GM20000 (cell line): ENCODE measurements at regions not wholly inside any gene's neighbourhood (a gene's known extent, or its start where the extent isn't known, plus 50 kb on each side); places are given as distances from the start of the nearest gene placed in this dataset.

Source experiments
- DNase-seq: peaks from one replicate; pipeline ENCODE4 v3.0.0; 2012; ENCODE audit warnings: low spot score
- TF ChIP-seq, protein P1 (sequence below): IDR thresholded peaks from 2 replicates; pipeline ENCODE4 v1.5.1; 2012; ENCODE audit warnings: mild to moderate bottlenecking, control low read depth; ENCODE audit errors: extremely low read depth, missing control alignments

DNA sequence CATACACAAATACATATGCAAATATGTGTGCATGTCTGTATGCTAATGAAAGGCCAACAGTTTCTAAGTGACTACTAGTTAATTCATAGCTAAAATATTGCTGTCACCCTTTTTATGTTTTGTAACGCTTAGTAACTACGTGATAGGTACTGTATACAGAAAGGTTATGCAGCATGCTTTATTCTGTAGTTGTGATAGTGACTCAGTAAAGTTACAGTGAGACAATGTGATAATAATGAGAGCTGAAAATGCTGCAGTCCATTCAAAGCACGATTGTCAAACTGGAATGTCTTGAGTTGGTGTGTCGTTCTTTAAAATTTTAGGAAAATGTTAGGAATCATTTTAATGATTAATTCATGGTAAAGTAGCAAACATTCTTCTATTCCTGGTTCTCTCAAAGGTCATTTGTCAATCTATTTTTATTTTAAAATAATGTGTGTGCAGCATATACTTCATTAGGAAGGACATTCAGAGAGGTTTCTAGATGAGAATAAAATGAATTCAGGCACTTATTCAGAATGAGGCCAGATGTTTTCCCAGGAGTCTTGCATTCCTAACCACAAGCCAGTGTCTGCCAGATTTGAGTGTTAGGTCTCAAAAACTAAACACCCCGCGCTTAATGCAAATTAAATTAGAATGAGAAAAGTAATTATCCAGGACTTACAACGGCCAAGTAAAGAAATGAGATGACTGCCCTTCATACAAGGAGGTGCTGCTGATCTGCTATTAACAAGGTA is 408.8 kb upstream of the FZD8 start:
- no peak for DNase-seq
- TF ChIP-seq, protein P1, sequence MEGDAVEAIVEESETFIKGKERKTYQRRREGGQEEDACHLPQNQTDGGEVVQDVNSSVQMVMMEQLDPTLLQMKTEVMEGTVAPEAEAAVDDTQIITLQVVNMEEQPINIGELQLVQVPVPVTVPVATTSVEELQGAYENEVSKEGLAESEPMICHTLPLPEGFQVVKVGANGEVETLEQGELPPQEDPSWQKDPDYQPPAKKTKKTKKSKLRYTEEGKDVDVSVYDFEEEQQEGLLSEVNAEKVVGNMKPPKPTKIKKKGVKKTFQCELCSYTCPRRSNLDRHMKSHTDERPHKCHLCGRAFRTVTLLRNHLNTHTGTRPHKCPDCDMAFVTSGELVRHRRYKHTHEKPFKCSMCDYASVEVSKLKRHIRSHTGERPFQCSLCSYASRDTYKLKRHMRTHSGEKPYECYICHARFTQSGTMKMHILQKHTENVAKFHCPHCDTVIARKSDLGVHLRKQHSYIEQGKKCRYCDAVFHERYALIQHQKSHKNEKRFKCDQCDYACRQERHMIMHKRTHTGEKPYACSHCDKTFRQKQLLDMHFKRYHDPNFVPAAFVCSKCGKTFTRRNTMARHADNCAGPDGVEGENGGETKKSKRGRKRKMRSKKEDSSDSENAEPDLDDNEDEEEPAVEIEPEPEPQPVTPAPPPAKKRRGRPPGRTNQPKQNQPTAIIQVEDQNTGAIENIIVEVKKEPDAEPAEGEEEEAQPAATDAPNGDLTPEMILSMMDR = no peak

DNA sequence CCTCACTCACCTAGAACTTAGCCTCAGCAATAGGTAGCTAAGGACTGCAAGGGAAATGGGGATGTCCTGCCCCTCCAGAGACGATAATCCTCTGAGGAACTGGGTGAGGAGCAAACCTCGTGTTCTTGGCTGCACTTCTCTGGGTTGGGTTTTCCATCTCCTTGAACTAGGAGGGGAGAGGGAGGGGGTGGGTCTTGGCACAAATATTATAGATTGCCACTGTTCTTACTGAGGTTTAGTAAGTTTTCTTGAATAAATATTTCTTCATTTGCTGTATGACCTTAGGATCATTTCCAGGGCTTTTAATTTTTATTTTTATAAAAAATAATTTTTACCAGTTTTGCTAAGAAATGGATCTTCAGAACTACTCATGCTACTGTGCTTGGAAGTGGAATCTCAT is 406.7 kb upstream of the FZD8 start:
- no peak for DNase-seq

DNA sequence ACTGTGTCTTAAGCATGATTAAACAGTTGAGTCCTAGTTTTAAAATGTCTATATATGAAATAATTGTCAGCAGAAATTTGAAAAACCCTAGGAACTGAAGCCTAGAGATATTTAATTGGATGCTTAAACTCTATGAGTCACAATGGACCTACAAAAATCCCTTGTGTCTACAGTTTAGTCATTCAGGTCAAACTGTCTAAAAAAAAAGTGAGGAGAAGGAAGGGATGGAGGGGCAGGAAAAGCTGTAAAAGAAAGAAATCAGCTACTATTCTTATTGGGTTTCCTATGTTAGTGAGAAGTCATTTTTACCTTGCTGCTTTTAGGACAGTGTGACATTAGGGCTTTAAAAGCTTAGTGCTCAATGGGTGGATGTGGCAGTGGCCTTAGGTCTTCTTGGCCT is 406.1 kb upstream of the FZD8 start:
- no peak for DNase-seq
- TF ChIP-seq, protein P1 = no peak

More for the DNA sequence above, 406.7 kb upstream of the FZD8 start:
- TF ChIP-seq, protein P1 = no peak

DNA sequence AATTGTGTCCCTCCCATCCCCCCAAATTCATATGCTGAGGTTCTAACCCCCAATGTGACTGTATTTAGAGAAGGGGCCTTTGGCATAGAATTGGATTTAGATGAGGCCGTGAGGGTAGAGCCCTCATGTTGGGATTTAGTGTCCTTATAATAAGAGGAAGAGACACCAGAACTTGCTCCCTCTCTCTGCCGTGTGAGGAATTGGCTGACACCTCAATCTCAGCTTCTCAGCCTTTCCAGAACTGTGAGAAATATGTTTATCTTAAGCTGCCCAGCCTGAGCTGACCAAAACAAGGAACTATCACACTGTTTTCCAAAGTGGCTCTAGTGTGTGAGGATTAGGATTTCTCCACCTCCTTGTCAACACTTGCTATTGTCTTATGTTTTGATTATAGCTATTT is 400.0 kb upstream of the FZD8 start:
- TF ChIP-seq, protein P1 = no peak
- DNase-seq = no peak

DNA sequence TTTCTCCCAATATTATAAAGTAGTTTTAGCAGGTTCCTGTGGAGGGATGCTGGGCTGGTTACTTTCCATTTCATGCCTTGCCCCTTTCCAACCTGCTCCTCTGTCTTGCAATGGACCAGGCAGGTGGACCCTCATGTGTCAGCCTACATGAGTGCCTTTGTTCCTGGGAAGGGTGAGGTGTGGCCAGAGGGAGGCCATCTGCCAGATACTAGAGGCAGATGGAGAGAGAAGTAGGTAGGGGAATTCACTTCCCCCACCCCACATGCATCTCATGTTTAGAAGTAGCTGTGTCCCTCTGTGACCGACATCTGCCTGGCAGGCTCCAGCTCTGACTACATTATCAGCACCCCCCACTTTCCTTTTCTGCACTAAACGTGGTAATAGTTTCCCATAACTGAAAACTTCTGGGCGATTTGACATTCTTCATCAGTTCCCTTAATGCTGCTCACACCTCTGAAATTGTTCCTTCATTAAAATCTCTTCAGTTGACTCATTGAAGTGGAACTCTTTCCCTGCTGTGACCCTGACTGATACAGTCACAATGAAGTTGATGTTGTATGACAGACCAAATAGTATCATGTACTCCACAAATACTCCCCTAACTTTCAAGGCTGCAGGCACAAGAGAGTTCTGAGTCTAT is 396.3 kb upstream of the FZD8 start:
- no peak for DNase-seq
- TF ChIP-seq, protein P1 = no peak

DNA sequence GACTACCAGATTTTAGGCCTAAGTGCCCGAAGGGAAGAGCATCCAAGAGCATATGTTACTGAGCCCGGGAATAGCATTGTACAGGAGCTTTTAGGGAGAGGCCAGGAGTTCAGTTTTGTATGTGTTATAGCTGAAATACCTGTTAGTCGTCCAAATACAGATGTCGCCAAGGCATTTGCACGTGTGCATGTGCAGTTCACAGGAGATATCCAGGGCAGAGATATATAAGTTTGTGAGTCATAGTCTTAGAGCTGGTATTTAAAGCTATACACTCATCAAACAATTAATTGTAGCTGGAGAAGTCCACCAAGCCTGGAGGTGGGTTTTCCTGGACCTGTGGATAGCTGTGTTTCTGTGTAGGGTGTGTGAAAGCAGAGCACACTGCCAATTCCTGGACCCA is 394.0 kb upstream of the FZD8 start:
- TF ChIP-seq, protein P1 = no peak
- no peak for DNase-seq

DNA sequence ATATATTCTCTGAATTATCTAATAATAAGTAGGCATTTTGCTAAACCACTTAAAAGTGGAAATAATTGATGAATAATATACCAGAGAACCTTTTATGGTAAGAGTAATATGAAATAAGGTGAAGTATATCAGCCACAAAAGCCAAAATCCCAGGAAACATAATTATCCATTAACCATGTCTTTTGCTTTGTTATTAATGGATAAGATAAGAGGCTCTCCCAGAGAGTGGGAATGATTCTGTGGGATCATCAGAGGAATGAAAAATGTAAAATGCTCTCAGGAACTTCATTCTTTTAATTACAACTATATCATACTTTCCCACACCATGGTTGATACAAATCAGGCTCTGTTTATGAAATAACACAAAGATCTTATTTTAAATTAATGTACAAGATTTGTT is 391.7 kb upstream of the FZD8 start:
- DNase-seq = no peak
- TF ChIP-seq, protein P1 = no peak
